ENCODE measurements at regions not wholly inside any gene's neighbourhood (a gene's known extent, or its start where the extent isn't known, plus 50 kb on each side); places are given as distances from the start of the nearest gene placed in this dataset.

GRCh38 chr6:48825501-48826151 is 637.4 kb downstream of the MMUT start:
- TF ChIP-seq CTCF (conservative IDR thresholded peaks at IDR 0.05) (no peak), EZH2 (IDR thresholded peaks at IDR 0.05; ENCODE audit: low read depth) (no peak)

All from PC-9 (cell line).